ENCODE measurements at regions not wholly inside any gene's neighbourhood (a gene's known extent, or its start where the extent isn't known, plus 50 kb on each side); places are given as distances from the start of the nearest gene placed in this dataset.

- peaks cover 2% of the 10 kb centered on the region for H3K27me3 Mint-ChIP-seq (ENCODE audit: insufficient read depth, low read depth, poor library complexity)
Measured at GRCh38 chr4:27835851-27836250, 975.2 kb downstream of the STIM2 start.

GRCh38 chr4:27836523-27836922, 975.9 kb downstream of the STIM2 start:
- H3K9me3 Mint-ChIP-seq = 0 out of 3 replicates have a peak, but pooled peaks cover 4% of the 10 kb centered on the region
- Histone ChIP-seq H3F3A (replicated peaks; ENCODE audit: low read depth) (no peaks in the 10 kb centered on the region), H3K4me2 (no peak overlapping the region), H3K27me3 (ENCODE audit: insufficient read depth) (no peaks in the 10 kb centered on the region), H3K79me2 (replicated peaks; ENCODE audit: insufficient read depth) (no peaks in the 10 kb centered on the region), H3K4me3 (no peak overlapping the region), H3K36me3 (ENCODE audit: insufficient read depth) (no peaks in the 10 kb centered on the region), H2AFZ (no peak overlapping the region), H3K9me2 (ENCODE audit: insufficient read depth) (no peaks in the 10 kb centered on the region), H4K20me1 (replicated peaks; ENCODE audit: insufficient read depth) (no peaks in the 10 kb centered on the region), H3K27ac (ENCODE audit: low read depth) (no peak overlapping the region), H3K4me1 (ENCODE audit: insufficient read depth) (no peaks in the 10 kb centered on the region)
- no peak overlapping the region for H3K4me3 Mint-ChIP-seq
- H3K4me1 Mint-ChIP-seq = no peaks in the 10 kb centered on the region
- H3K27ac Mint-ChIP-seq = no peak overlapping the region
- H3K36me3 Mint-ChIP-seq (ENCODE audit: low read depth) = no peaks in the 10 kb centered on the region
- ATAC-seq = no peak
- no peak for DNase-seq (ENCODE audit: low spot score)
- H3K27me3 Mint-ChIP-seq (ENCODE audit: insufficient read depth, low read depth, poor library complexity) = peaks cover 2% of the 10 kb centered on the region
- TF ChIP-seq JUNB (IDR thresholded peaks at IDR 0.05; ENCODE audit: unreplicated experiment) (no peak), ZNF331 (CRISPR knock-in tag; IDR thresholded peaks at IDR 0.05; ENCODE audit: low read depth) (no peak), EZH2phosphoT487 (IDR thresholded peaks at IDR 0.05; ENCODE audit: unreplicated experiment) (no peak), CREB1 (CRISPR knock-in tag; IDR thresholded peaks at IDR 0.05; ENCODE audit: low read depth) (no peak), STAT1 (IDR thresholded peaks at IDR 0.05; ENCODE audit: unreplicated experiment) (no peak)
- TF ChIP-seq, protein P1, sequence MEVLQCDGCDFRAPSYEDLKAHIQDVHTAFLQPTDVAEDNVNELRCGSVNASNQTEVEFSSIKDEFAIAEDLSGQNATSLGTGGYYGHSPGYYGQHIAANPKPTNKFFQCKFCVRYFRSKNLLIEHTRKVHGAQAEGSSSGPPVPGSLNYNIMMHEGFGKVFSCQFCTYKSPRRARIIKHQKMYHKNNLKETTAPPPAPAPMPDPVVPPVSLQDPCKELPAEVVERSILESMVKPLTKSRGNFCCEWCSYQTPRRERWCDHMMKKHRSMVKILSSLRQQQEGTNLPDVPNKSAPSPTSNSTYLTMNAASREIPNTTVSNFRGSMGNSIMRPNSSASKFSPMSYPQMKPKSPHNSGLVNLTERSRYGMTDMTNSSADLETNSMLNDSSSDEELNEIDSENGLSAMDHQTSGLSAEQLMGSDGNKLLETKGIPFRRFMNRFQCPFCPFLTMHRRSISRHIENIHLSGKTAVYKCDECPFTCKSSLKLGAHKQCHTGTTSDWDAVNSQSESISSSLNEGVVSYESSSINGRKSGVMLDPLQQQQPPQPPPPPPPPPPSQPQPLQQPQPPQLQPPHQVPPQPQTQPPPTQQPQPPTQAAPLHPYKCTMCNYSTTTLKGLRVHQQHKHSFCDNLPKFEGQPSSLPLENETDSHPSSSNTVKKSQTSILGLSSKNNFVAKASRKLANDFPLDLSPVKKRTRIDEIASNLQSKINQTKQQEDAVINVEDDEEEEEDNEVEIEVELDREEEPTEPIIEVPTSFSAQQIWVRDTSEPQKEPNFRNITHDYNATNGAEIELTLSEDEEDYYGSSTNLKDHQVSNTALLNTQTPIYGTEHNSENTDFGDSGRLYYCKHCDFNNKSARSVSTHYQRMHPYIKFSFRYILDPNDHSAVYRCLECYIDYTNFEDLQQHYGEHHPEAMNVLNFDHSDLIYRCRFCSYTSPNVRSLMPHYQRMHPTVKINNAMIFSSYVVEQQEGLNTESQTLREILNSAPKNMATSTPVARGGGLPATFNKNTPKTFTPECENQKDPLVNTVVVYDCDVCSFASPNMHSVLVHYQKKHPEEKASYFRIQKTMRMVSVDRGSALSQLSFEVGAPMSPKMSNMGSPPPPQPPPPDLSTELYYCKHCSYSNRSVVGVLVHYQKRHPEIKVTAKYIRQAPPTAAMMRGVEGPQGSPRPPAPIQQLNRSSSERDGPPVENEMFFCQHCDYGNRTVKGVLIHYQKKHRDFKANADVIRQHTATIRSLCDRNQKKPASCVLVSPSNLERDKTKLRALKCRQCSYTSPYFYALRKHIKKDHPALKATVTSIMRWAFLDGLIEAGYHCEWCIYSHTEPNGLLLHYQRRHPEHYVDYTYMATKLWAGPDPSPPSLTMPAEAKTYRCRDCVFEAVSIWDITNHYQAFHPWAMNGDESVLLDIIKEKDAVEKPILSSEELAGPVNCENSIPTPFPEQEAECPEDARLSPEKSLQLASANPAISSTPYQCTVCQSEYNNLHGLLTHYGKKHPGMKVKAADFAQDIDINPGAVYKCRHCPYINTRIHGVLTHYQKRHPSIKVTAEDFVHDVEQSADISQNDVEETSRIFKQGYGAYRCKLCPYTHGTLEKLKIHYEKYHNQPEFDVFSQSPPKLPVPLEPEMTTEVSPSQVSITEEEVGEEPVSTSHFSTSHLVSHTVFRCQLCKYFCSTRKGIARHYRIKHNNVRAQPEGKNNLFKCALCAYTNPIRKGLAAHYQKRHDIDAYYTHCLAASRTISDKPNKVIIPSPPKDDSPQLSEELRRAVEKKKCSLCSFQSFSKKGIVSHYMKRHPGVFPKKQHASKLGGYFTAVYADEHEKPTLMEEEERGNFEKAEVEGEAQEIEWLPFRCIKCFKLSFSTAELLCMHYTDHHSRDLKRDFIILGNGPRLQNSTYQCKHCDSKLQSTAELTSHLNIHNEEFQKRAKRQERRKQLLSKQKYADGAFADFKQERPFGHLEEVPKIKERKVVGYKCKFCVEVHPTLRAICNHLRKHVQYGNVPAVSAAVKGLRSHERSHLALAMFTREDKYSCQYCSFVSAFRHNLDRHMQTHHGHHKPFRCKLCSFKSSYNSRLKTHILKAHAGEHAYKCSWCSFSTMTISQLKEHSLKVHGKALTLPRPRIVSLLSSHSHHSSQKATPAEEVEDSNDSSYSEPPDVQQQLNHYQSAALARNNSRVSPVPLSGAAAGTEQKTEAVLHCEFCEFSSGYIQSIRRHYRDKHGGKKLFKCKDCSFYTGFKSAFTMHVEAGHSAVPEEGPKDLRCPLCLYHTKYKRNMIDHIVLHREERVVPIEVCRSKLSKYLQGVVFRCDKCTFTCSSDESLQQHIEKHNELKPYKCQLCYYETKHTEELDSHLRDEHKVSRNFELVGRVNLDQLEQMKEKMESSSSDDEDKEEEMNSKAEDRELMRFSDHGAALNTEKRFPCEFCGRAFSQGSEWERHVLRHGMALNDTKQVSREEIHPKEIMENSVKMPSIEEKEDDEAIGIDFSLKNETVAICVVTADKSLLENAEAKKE (CRISPR knock-in tag; IDR thresholded peaks at IDR 0.05) = no peak

More at GRCh38 chr4:27835851-27836250, 975.2 kb downstream of the STIM2 start:
- no peaks in the 10 kb centered on the region for H3K36me3 Mint-ChIP-seq (ENCODE audit: low read depth)
- Histone ChIP-seq H3K27ac (ENCODE audit: low read depth) (no peak overlapping the region), H3K79me2 (replicated peaks; ENCODE audit: insufficient read depth) (no peaks in the 10 kb centered on the region), H3K36me3 (ENCODE audit: insufficient read depth) (no peaks in the 10 kb centered on the region), H3K27me3 (ENCODE audit: insufficient read depth) (no peaks in the 10 kb centered on the region), H3K4me3 (no peak overlapping the region), H3K4me1 (ENCODE audit: insufficient read depth) (no peaks in the 10 kb centered on the region), H3F3A (replicated peaks; ENCODE audit: low read depth) (no peaks in the 10 kb centered on the region), H2AFZ (no peak overlapping the region), H3K4me2 (no peak overlapping the region), H4K20me1 (replicated peaks; ENCODE audit: insufficient read depth) (no peaks in the 10 kb centered on the region), H3K9me2 (ENCODE audit: insufficient read depth) (no peaks in the 10 kb centered on the region)
- no peak for DNase-seq (ENCODE audit: low spot score)
- no peaks in the 10 kb centered on the region for H3K4me1 Mint-ChIP-seq
- no peak for TF ChIP-seq CREB1 (CRISPR knock-in tag; IDR thresholded peaks at IDR 0.05; ENCODE audit: low read depth)
- TF ChIP-seq EZH2phosphoT487 (IDR thresholded peaks at IDR 0.05; ENCODE audit: unreplicated experiment) = no peak
- no peak for TF ChIP-seq REST (IDR thresholded peaks at IDR 0.05; ENCODE audit: unreplicated experiment)
- 0 out of 3 replicates have a peak, but pooled peaks cover 4% of the 10 kb centered on the region for H3K9me3 Mint-ChIP-seq
- no peak overlapping the region for H3K27ac Mint-ChIP-seq
- no peak for ATAC-seq
- H3K4me3 Mint-ChIP-seq = no peak overlapping the region
